Osteocyte (in vitro differentiated cells): ENCODE measurements at regions not wholly inside any gene's neighbourhood (a gene's known extent, or its start where the extent isn't known, plus 50 kb on each side); places are given as distances from the start of the nearest gene placed in this dataset.

ENCODE experiments used
- DNase-seq: peaks from one replicate; pipeline ENCODE4 v3.0.0; 2021; ENCODE audit warnings: mixed read lengths; ENCODE audit not compliant: unreplicated experiment; ENCODE audit errors: extremely low spot score
- H3K27ac Mint-ChIP-seq: one replicate; pipeline ENCODE4 v1.8.0; 2021; ENCODE audit warnings: mild to moderate bottlenecking, mixed read lengths; ENCODE audit not compliant: unreplicated experiment
- H3K27me3 Mint-ChIP-seq: one replicate; pipeline ENCODE4 v1.8.0; 2021; ENCODE audit warnings: mixed read lengths; ENCODE audit not compliant: unreplicated experiment
- H3K36me3 Mint-ChIP-seq: one replicate; pipeline ENCODE4 v1.8.0; 2021; ENCODE audit warnings: mixed read lengths; ENCODE audit not compliant: unreplicated experiment
- H3K4me1 Mint-ChIP-seq: one replicate; pipeline ENCODE4 v1.8.0; 2021; ENCODE audit warnings: mixed read lengths; ENCODE audit not compliant: unreplicated experiment
- H3K4me3 Mint-ChIP-seq: one replicate; pipeline ENCODE4 v1.8.0; 2021; ENCODE audit warnings: mild to moderate bottlenecking, moderate library complexity, mixed read lengths; ENCODE audit not compliant: unreplicated experiment
- H3K9me3 Mint-ChIP-seq: one replicate; pipeline ENCODE4 v1.8.0; 2021; ENCODE audit warnings: mixed read lengths; ENCODE audit not compliant: unreplicated experiment
- TF ChIP-seq, protein P1 (sequence below): fragments of 200-600 bp; sonication (generic); IDR thresholded peaks from 2 replicates; pipeline ENCODE4 v1.5.0; 2021; ENCODE audit warnings: antibody characterized with exemption, mild to moderate bottlenecking, moderate library complexity

DNA sequence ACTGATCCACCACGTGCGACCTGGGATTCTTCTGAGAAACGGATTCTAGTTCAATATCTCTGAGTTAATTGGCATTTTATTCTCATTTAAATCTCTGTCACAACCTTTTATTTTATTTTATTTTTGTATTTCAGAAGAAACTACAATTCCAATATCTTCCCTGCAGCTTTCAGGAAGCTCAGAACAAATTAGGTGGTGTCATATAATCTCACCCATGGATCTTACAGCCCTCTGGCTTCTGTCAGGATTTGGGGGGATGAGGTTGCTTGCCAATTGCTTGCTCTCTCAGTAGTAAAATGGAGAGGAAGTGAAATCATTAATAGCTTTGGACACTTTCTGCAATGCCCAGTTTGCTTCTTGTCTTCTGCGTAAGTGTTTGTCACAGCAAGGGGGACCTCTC lies 205.4 kb downstream of the TLE3 start:
- Mint-ChIP-seq H3K4me1 (peaks cover 2% of the 10 kb centered on the region), H3K9me3 (no peaks in the 10 kb centered on the region), H3K36me3 (no peaks in the 10 kb centered on the region), H3K4me3 (no peak overlapping the region), H3K27ac (no peak overlapping the region), H3K27me3 (peaks cover 58% of the 10 kb centered on the region)
- TF ChIP-seq, protein P1, sequence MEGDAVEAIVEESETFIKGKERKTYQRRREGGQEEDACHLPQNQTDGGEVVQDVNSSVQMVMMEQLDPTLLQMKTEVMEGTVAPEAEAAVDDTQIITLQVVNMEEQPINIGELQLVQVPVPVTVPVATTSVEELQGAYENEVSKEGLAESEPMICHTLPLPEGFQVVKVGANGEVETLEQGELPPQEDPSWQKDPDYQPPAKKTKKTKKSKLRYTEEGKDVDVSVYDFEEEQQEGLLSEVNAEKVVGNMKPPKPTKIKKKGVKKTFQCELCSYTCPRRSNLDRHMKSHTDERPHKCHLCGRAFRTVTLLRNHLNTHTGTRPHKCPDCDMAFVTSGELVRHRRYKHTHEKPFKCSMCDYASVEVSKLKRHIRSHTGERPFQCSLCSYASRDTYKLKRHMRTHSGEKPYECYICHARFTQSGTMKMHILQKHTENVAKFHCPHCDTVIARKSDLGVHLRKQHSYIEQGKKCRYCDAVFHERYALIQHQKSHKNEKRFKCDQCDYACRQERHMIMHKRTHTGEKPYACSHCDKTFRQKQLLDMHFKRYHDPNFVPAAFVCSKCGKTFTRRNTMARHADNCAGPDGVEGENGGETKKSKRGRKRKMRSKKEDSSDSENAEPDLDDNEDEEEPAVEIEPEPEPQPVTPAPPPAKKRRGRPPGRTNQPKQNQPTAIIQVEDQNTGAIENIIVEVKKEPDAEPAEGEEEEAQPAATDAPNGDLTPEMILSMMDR, result no peak
- no peak for DNase-seq

DNA sequence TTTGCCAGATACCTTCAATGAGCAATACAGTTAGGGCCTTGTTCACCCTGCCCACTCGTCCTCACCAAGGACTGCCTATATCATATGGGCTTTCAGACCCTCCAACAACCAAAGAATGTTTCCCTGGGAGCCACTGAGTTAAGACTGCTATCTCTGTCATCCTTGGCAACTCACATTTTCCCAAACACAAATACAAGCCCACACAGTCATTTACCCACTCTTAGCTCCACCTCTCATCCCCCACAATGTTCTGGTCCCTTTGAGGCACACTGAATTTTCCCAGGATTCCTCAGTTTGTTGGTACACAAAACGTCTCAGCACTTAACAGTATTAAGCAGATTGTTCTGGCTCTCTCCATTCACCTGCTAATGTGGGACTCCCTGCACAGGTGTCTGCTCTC lies 204.6 kb downstream of the TLE3 start:
- TF ChIP-seq, protein P1, result no peak
- H3K4me1 Mint-ChIP-seq, result peaks cover 2% of the 10 kb centered on the region
- H3K36me3 Mint-ChIP-seq, result no peaks in the 10 kb centered on the region
- no peak overlapping the region for H3K27ac Mint-ChIP-seq
- H3K9me3 Mint-ChIP-seq, result no peaks in the 10 kb centered on the region
- no peak for DNase-seq
- H3K4me3 Mint-ChIP-seq, result no peak overlapping the region
- peaks cover 58% of the 10 kb centered on the region for H3K27me3 Mint-ChIP-seq

DNA sequence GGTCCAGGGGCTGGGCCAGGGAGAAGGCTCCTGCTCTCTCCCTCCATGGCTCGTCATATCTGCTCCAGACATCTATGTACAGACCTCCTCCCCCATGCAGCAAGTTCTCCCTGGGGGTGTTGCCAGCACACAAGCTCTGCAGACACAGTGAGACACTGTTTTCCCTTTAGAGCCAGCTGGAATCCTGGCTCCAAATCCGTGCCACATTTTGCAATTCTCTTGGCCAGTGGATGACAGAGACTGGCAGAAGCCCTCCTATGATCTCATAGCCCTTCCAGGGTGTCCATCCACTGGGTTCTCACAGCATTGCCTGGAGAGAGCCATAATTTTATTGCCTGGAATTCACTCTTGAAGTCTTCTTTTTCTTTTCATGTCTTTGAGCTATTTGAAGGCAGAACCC lies 203.9 kb downstream of the TLE3 start:
- Mint-ChIP-seq H3K9me3 (no peaks in the 10 kb centered on the region), H3K36me3 (no peaks in the 10 kb centered on the region), H3K4me1 (peaks cover 2% of the 10 kb centered on the region), H3K27ac (no peak overlapping the region), H3K27me3 (peaks cover 56% of the 10 kb centered on the region), H3K4me3 (no peak overlapping the region)
- TF ChIP-seq, protein P1, result no peak
- no peak for DNase-seq

DNA sequence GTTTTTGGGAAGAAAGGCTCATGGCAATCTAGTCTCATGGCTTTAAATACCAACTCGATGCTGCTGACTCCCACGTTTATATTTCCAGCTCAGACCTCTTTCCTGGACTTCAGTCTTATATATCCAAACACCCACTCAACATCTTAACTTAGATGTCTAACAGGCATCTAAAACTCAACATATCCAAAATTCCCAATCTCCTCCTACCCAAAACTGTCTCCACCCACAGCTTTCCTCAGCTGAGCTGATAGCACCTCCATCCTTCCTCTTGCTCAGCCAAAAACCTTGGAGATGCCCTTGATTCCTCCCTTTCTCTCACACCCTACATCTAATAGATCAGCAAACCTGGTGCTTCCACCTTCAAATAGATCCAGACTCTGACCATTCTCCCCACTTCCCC lies 202.5 kb downstream of the TLE3 start:
- peaks cover 2% of the 10 kb centered on the region for H3K4me1 Mint-ChIP-seq
- no peaks in the 10 kb centered on the region for H3K36me3 Mint-ChIP-seq
- no peak overlapping the region for H3K4me3 Mint-ChIP-seq
- no peaks in the 10 kb centered on the region for H3K9me3 Mint-ChIP-seq
- DNase-seq, result no peak
- peaks cover 57% of the 10 kb centered on the region for H3K27me3 Mint-ChIP-seq
- TF ChIP-seq, protein P1, result no peak
- H3K27ac Mint-ChIP-seq, result no peak overlapping the region

DNA sequence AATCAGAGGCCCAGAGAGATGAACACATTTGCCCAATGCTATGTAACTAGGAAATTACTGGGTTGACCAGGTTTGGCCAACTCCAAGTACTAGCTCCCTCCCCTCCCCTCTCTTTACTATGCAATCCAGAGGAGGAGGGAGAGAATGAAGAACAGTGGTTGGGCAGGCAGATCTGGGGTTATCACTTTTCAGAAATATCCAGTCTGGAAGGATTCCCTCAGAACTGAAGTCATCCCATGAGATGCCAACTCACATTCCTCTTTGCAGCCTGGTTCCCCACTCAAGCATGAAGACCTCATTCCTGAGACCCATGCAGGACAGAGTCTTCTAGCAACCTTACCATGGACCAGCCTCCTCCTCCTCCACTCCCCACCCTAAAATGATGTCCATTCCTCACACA lies 201.1 kb downstream of the TLE3 start:
- Mint-ChIP-seq H3K4me1 (peaks cover 2% of the 10 kb centered on the region), H3K27ac (no peak overlapping the region), H3K36me3 (no peaks in the 10 kb centered on the region), H3K27me3 (peaks cover 48% of the 10 kb centered on the region), H3K4me3 (no peak overlapping the region), H3K9me3 (no peaks in the 10 kb centered on the region)
- TF ChIP-seq, protein P1, result no peak
- DNase-seq, result no peak
